SK-N-SH (cell line): ENCODE measurements at regions not wholly inside any gene's neighbourhood (a gene's known extent, or its start where the extent isn't known, plus 50 kb on each side); places are given as distances from the start of the nearest gene placed in this dataset.

Experiments
- ZBTB33 ChIP-seq: IDR thresholded peaks from 2 replicates; pipeline ENCODE4 v1.4.0; 2012; ENCODE audit warnings: low read depth, borderline replicate concordance
- TF ChIP-seq, protein P1 (sequence below): fragments of 200-600 bp; sonication (generic); IDR thresholded peaks from 2 replicates; pipeline ENCODE4 v1.6.1; 2017; ENCODE audit warnings: antibody characterized with exemption, mild to moderate bottlenecking, moderate library complexity
- TF ChIP-seq, protein P2 (sequence below): IDR thresholded peaks from 2 replicates; pipeline ENCODE4 v1.4.0; 2012; ENCODE audit warnings: low read depth, borderline replicate concordance

- TF ChIP-seq, protein P1, sequence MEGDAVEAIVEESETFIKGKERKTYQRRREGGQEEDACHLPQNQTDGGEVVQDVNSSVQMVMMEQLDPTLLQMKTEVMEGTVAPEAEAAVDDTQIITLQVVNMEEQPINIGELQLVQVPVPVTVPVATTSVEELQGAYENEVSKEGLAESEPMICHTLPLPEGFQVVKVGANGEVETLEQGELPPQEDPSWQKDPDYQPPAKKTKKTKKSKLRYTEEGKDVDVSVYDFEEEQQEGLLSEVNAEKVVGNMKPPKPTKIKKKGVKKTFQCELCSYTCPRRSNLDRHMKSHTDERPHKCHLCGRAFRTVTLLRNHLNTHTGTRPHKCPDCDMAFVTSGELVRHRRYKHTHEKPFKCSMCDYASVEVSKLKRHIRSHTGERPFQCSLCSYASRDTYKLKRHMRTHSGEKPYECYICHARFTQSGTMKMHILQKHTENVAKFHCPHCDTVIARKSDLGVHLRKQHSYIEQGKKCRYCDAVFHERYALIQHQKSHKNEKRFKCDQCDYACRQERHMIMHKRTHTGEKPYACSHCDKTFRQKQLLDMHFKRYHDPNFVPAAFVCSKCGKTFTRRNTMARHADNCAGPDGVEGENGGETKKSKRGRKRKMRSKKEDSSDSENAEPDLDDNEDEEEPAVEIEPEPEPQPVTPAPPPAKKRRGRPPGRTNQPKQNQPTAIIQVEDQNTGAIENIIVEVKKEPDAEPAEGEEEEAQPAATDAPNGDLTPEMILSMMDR = no peak
- TF ChIP-seq, protein P2, sequence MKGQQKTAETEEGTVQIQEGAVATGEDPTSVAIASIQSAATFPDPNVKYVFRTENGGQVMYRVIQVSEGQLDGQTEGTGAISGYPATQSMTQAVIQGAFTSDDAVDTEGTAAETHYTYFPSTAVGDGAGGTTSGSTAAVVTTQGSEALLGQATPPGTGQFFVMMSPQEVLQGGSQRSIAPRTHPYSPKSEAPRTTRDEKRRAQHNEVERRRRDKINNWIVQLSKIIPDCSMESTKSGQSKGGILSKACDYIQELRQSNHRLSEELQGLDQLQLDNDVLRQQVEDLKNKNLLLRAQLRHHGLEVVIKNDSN = no peak
- no peak for TF ChIP-seq ZBTB33
These were observed 855.0 kb downstream of the REEP3 start for GRCh38 chr10:64376167-64376566.
